ENCODE measurements at regions not wholly inside any gene's neighbourhood (a gene's known extent, or its start where the extent isn't known, plus 50 kb on each side); places are given as distances from the start of the nearest gene placed in this dataset.
"Not testable (repeated sequence)": the region's sequence is repeated elsewhere in the genome, so short reads cannot be mapped to it uniquely, and the experiment has no call there.

GRCh38 chr4:126466848-126467247 is 1152.1 kb downstream of the FAT4 start:
- DNase-seq = no peak

- DNase-seq = no peak
Observed at GRCh38 chr4:126468144-126468543, 1153.4 kb downstream of the FAT4 start.

- DNase-seq = no peak
Observed at GRCh38 chr4:126470862-126471261, 1156.1 kb downstream of the FAT4 start.

GRCh38 chr4:126475730-126476129 is 1157.0 kb upstream of the INTU start:
- no peak for DNase-seq

- no peak for DNase-seq
Observed at GRCh38 chr4:126479709-126480108, 1153.0 kb upstream of the INTU start.

GRCh38 chr4:126482311-126482710 is 1150.4 kb upstream of the INTU start:
- no peak for DNase-seq

- DNase-seq = no peak
Observed at GRCh38 chr4:126486377-126486776, 1146.4 kb upstream of the INTU start.

- DNase-seq = no peak
Observed at GRCh38 chr4:126489826-126490463, 1142.8 kb upstream of the INTU start.

- DNase-seq = no peak
Observed at GRCh38 chr4:126495163-126495752, 1137.5 kb upstream of the INTU start.

- no peak for DNase-seq
Observed at GRCh38 chr4:126512979-126513378, 1119.8 kb upstream of the INTU start.

- no peak for DNase-seq
Observed at GRCh38 chr4:126513596-126513995, 1119.2 kb upstream of the INTU start.

- DNase-seq = no peak
Observed at GRCh38 chr4:126520731-126521130, 1112.0 kb upstream of the INTU start.

- not testable (repeated sequence) for DNase-seq
Observed at GRCh38 chr4:126525400-126525799, 1107.4 kb upstream of the INTU start.

GRCh38 chr4:126526335-126526734 is 1106.4 kb upstream of the INTU start:
- DNase-seq = no peak

GRCh38 chr4:126529997-126530396 is 1102.8 kb upstream of the INTU start:
- DNase-seq = no peak

GRCh38 chr4:126530996-126531585 is 1101.7 kb upstream of the INTU start:
- no peak for DNase-seq

GRCh38 chr4:126532527-126532926 is 1100.2 kb upstream of the INTU start:
- no peak for DNase-seq

GRCh38 chr4:126533146-126533805 is 1099.5 kb upstream of the INTU start:
- no peak for DNase-seq

GRCh38 chr4:126539771-126540170 is 1093.0 kb upstream of the INTU start:
- no peak for DNase-seq

GRCh38 chr4:126541820-126542219 is 1090.9 kb upstream of the INTU start:
- no peak for DNase-seq

GRCh38 chr4:126544276-126544675 is 1088.5 kb upstream of the INTU start:
- no peak for DNase-seq

GRCh38 chr4:126546197-126546596 is 1086.6 kb upstream of the INTU start:
- DNase-seq = not testable (repeated sequence)

GRCh38 chr4:126547352-126547751 is 1085.4 kb upstream of the INTU start:
- DNase-seq = no peak

- DNase-seq = no peak
Observed at GRCh38 chr4:126548890-126549289, 1083.9 kb upstream of the INTU start.

Measured in AML-193 (cell line).